ENCODE measurements at regions not wholly inside any gene's neighbourhood (a gene's known extent, or its start where the extent isn't known, plus 50 kb on each side); places are given as distances from the start of the nearest gene placed in this dataset.

DNA sequence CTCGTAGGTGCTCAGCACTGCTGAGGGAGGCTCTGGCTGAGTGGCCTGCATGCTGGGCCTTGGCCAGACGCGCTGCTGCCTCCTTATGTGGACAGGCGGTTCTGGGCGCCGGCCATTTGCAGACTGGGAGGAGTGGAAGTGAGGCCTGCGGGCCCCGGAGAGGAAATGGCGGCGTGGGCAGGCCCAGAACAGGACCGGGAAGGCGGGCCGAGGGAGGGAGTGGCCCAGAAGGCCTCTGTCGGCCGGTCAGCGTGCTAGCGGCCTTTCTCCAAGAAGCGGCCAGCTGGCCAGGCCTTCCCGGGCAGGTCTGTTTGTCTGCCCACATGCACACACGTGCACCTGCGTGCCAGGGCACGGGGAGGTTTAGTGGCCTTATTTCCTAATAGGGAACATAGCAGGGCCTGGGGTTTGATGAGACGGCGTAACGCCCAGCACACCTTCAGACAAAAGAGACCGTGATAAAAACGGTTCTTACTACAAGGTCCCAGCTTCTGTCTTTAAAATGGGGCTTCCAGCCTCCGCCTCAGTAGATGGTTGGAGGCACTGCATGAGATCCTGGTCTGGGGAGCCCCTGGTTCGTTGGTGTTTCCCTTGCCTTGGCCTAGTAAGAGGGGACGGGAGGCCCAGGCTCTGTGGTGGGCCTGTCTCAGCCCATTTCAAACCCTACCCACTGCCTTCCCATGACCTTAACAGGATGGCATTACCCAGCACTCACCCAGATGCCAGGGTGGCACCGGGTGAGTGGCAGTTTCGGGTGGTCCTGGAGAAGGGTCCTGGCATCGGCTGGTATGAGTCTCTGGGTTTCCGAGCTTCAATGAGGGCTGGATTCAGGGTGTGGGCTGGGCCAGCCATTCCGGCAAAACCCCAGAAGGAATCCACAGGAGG is 65.1 kb upstream of the PPARA start:
- Histone ChIP-seq H3K4me3 (ENCODE audit: low read depth in 1 of 5, low read length in 5 of 5) (peak overlapping the region; percentile 0 to 67 (median 60)), H3K27ac (ENCODE audit: low read depth, low read length) (peak overlapping the region; percentile 99), H3K9me3 (ENCODE audit: control insufficient read depth in 5 of 5, low read length in 5 of 5) (no peaks in the 10 kb centered on the region), H3K36me3 (ENCODE audit: control insufficient read depth in 5 of 5, insufficient read depth in 5 of 5, low read length in 5 of 5) (peaks cover 0 to 46% (median 21%) of the 10 kb centered on the region in 5 donors), H3K27me3 (ENCODE audit: control insufficient read depth in 5 of 5, insufficient read depth in 4 of 5, low read length in 5 of 5) (no peaks in the 10 kb centered on the region), H3K9ac (ENCODE audit: low read length in 5 of 5) (peak overlapping the region; percentile 64 to 97 (median 93)), H3K4me1 (ENCODE audit: control insufficient read depth in 5 of 5, insufficient read depth in 5 of 5, low read length in 5 of 5) (peaks cover 43 to 97% (median 97%) of the 10 kb centered on the region in 5 donors)

DNA sequence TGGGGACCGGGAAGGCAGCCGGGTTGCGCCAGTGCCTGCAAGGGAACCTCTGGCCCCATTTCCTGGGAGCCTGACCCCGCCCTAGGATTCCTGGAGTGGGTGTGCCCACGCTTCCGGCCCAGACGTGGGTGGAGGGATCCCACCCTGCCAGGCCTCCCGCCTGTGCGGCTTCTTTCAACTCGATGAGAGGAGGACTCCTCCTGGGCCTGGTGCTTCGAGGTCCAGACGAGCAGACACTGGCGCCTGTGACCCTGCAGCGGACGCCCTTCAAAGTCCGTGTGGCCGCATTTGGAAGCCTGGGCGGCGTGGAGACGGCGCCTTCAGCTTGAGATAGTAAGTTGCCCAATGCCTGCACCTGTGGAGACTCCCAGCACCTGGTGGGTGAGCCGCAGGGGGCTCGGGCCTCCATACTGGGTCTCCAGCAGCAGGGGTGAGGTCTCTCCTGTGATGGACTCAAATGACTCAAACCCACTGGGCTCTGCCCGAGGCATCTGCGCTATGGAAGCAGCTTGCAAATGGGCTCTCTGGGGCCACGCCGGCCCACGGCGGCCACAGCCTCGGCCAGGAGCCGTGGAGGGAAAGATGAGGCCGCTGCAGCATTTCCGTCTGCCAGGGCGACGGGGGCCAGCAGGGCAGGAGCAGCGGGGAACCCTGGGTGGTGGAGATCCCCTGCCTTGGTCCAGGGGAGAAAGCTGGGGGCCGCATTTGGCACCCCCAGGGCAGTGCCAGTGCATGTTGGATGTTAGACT is 64.3 kb upstream of the PPARA start:
- Histone ChIP-seq H3K27me3 (ENCODE audit: control insufficient read depth in 5 of 5, insufficient read depth in 4 of 5, low read length in 5 of 5) (no peaks in the 10 kb centered on the region), H3K4me1 (ENCODE audit: control insufficient read depth in 5 of 5, insufficient read depth in 5 of 5, low read length in 5 of 5) (peaks cover 45 to 100% (median 99%) of the 10 kb centered on the region in 5 donors), H3K4me3 (ENCODE audit: low read depth in 1 of 5, low read length in 5 of 5) (peak overlapping the region; percentile 54 to 75 (median 65)), H3K9ac (ENCODE audit: low read length in 5 of 5) (peak overlapping the region; percentile 65 to 97 (median 89)), H3K27ac (ENCODE audit: low read depth, low read length) (peak overlapping the region; percentile 99), H3K9me3 (ENCODE audit: control insufficient read depth in 5 of 5, low read length in 5 of 5) (no peaks in the 10 kb centered on the region), H3K36me3 (ENCODE audit: control insufficient read depth in 5 of 5, insufficient read depth in 5 of 5, low read length in 5 of 5) (peaks cover 0 to 50% (median 26%) of the 10 kb centered on the region in 5 donors)

DNA sequence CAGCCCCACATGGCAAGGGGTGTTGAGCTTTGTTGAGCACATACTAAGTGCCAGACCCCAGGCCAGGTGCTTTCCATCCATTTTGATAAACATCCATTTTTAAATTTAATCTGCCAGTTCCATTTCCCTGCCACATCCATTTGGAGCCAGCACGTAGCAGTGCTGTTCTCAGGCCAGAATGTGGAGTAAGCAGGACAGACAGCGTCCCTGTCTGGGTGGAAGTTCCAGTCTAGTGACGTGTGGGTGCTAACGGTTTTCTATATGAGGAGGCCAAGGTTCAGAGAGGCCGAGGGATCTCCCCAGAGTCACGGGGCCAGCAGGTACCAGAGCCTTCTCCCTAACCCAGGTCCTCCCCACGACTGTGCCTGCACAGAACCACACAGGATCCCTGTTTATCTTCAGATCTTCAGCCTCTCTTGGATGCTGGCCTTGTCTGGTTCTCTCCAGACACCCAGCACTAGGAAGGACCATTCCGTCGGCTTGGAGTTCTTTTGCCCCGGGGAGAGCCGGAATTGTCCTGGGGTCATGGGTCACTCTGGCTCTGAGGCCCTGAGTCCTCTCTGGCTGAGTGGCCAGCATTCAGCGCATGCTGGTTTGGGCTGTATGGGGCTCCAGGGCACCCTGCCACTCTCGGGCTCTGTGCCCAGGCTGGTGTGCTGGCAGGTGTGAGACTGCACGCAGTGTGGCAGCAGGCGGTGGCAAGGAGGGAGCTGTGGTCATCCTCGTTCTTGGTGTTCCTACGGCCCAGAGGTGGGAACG is 63.6 kb upstream of the PPARA start:
- H3K4me1 ChIP-seq (ENCODE audit: control insufficient read depth in 5 of 5, insufficient read depth in 5 of 5, low read length in 5 of 5) = peaks cover 47 to 100% (median 99%) of the 10 kb centered on the region in 5 donors
- peak overlapping the region; percentile 65 to 94 (median 83) for H3K9ac ChIP-seq (ENCODE audit: low read length in 5 of 5)
- peak overlapping the region; percentile 99 for H3K27ac ChIP-seq (ENCODE audit: low read depth, low read length)
- no peaks in the 10 kb centered on the region for H3K27me3 ChIP-seq (ENCODE audit: control insufficient read depth in 5 of 5, insufficient read depth in 4 of 5, low read length in 5 of 5)
- H3K36me3 ChIP-seq (ENCODE audit: control insufficient read depth in 5 of 5, insufficient read depth in 5 of 5, low read length in 5 of 5) = peaks cover 0 to 57% (median 33%) of the 10 kb centered on the region in 5 donors
- peak overlapping the region; percentile 54 to 75 (median 65) for H3K4me3 ChIP-seq (ENCODE audit: low read depth in 1 of 5, low read length in 5 of 5)
- H3K9me3 ChIP-seq (ENCODE audit: control insufficient read depth in 5 of 5, low read length in 5 of 5) = no peaks in the 10 kb centered on the region

DNA sequence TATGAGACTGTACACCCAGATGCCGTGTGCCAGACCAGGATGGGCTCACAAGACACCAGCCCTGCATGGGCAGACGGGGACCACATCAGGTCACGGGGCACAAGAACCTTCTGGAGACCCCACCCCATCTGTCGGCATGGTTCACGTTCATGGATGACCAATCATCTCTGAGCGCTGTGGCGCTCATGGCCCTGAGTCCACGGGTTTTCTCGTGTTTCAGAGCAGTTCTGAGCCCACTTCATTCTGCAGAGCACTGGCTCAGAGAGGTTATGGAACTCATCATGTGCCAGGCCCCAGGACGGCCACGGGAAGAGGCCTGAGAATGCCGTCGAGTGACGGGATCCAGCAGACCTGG is 63.0 kb upstream of the PPARA start:
- Histone ChIP-seq H3K9ac (ENCODE audit: low read length in 5 of 5) (peak overlapping the region; percentile 74 to 94 (median 83)), H3K4me3 (ENCODE audit: low read depth in 1 of 5, low read length in 5 of 5) (peak overlapping the region; percentile 54 to 67 (median 60)), H3K27ac (ENCODE audit: low read depth, low read length) (peak overlapping the region; percentile 99), H3K9me3 (ENCODE audit: control insufficient read depth in 5 of 5, low read length in 5 of 5) (no peaks in the 10 kb centered on the region), H3K4me1 (ENCODE audit: control insufficient read depth in 5 of 5, insufficient read depth in 5 of 5, low read length in 5 of 5) (peaks cover 47 to 100% (median 99%) of the 10 kb centered on the region in 5 donors), H3K36me3 (ENCODE audit: control insufficient read depth in 5 of 5, insufficient read depth in 5 of 5, low read length in 5 of 5) (peaks cover 0 to 63% (median 36%) of the 10 kb centered on the region in 5 donors), H3K27me3 (ENCODE audit: control insufficient read depth in 5 of 5, insufficient read depth in 4 of 5, low read length in 5 of 5) (no peaks in the 10 kb centered on the region)

DNA sequence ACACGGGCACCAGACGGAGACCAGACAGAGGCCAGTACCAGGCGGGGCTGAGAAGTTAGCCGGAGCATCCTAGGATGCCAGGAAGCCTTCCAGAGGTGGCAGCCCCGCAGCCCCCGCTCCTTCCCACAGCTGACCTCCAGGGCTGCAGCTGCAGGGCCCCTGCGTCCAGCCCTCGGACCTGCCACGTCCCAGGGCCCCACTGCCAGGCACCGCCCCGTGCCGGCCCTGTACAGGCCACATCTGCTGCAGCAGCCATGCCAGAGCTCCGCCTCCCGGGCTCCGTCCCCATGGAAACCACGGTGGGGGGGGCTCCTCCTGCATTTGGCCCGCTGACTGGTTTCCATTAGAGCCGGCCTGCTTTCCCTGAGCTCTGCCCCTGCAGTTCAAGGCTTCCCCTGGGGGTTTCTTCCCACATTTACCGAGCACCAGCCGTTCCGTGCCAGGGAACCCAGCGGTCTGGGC is 62.5 kb upstream of the PPARA start:
- H3K9me3 ChIP-seq (ENCODE audit: control insufficient read depth in 5 of 5, low read length in 5 of 5) = no peaks in the 10 kb centered on the region
- peak overlapping the region; percentile 99 for H3K27ac ChIP-seq (ENCODE audit: low read depth, low read length)
- H3K36me3 ChIP-seq (ENCODE audit: control insufficient read depth in 5 of 5, insufficient read depth in 5 of 5, low read length in 5 of 5) = peaks cover 0 to 67% (median 40%) of the 10 kb centered on the region in 5 donors
- peak overlapping the region; percentile 76 to 94 (median 89) for H3K9ac ChIP-seq (ENCODE audit: low read length in 5 of 5)
- H3K4me3 ChIP-seq (ENCODE audit: low read depth in 1 of 5, low read length in 5 of 5) = peak overlapping the region in 4 of 5 donors; percentile 54 to 67 (median 62)
- no peaks in the 10 kb centered on the region for H3K27me3 ChIP-seq (ENCODE audit: control insufficient read depth in 5 of 5, insufficient read depth in 4 of 5, low read length in 5 of 5)
- peaks cover 46 to 100% (median 99%) of the 10 kb centered on the region in 5 donors for H3K4me1 ChIP-seq (ENCODE audit: control insufficient read depth in 5 of 5, insufficient read depth in 5 of 5, low read length in 5 of 5)

DNA sequence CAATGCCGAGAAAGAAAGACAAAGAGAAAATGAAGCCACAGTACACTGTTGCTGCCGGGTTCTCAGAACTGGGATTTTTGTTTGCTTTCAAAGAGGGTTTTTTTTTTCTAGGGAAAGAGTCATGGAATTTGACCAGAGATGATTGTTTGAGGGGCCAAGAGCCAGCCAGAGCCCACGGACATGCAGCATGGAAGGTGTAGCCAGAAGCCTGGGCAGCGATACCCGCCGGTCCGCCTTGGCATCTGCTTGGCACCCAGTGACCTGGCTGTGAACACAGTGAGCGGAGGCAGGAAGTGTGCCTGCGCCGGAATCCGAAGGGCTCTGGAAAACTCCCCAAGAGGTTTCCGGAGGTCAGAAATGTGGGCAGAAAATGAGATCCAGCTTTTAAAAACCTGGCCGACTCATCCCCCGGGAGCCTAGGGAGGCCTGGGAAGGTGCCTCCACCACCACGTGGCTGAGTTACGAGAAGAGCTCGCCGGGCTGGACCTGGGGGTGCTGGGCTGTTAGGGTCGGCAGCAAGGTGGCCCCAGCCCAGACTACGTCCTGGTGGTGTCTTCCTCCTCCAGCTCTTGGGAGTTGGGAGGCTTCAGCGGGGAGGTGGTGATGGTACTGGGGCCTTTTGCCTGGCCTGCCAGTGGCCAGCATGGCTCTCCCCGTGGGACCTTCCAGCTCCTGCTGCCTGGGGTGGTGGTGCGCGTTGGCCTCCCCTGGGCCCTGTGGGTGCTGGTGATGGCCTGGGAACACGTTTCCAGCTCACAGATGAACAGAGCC is 61.6 kb upstream of the PPARA start:
- Histone ChIP-seq H3K9ac (ENCODE audit: low read length in 5 of 5) (peak overlapping the region; percentile 76 to 89 (median 86)), H3K36me3 (ENCODE audit: control insufficient read depth in 5 of 5, insufficient read depth in 5 of 5, low read length in 5 of 5) (peaks cover 0 to 76% (median 45%) of the 10 kb centered on the region in 5 donors), H3K27ac (ENCODE audit: low read depth, low read length) (peak overlapping the region; percentile 99), H3K4me3 (ENCODE audit: low read depth in 1 of 5, low read length in 5 of 5) (peak overlapping the region; percentile 42 to 67 (median 54)), H3K9me3 (ENCODE audit: control insufficient read depth in 5 of 5, low read length in 5 of 5) (no peaks in the 10 kb centered on the region), H3K27me3 (ENCODE audit: control insufficient read depth in 5 of 5, insufficient read depth in 4 of 5, low read length in 5 of 5) (no peaks in the 10 kb centered on the region), H3K4me1 (ENCODE audit: control insufficient read depth in 5 of 5, insufficient read depth in 5 of 5, low read length in 5 of 5) (peaks cover 46 to 100% (median 100%) of the 10 kb centered on the region in 5 donors)

DNA sequence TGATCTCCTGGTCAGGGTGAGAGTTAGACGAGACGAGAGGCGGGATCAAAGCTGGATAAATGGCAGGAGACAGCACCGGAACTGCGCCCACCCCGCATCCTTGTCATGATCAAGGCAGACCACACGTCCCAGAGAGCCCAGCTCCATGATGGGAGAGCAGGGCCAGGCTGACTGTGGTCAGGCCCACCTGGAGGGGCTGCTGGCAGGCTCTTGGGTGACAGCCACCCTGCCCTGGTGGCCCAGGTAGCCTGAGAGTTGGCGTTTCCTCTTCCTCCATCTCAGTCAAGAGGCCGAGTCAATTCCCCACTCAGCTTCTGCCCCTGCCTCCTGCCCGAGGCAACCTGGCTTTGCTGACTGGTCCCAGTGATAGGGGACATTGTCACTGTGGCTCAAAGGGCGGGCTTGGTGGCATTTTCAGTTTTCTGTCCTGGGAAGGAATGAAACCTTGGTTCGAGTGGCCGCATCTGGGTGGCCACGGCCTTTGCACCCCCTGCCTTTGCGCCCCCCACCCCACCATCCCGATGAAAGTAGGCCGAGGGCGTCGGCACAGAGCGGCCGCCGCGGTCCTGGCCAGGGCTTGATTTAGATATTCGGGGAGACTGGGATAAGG is 60.8 kb upstream of the PPARA start:
- Histone ChIP-seq H3K27me3 (ENCODE audit: control insufficient read depth in 5 of 5, insufficient read depth in 4 of 5, low read length in 5 of 5) (no peaks in the 10 kb centered on the region), H3K4me1 (ENCODE audit: control insufficient read depth in 5 of 5, insufficient read depth in 5 of 5, low read length in 5 of 5) (peaks cover 40 to 100% (median 100%) of the 10 kb centered on the region in 5 donors), H3K9me3 (ENCODE audit: control insufficient read depth in 5 of 5, low read length in 5 of 5) (no peaks in the 10 kb centered on the region), H3K4me3 (ENCODE audit: low read depth in 1 of 5, low read length in 5 of 5) (peak overlapping the region; percentile 44 to 67 (median 54)), H3K27ac (ENCODE audit: low read depth, low read length) (peak overlapping the region; percentile 99), H3K9ac (ENCODE audit: low read length in 5 of 5) (peak overlapping the region; percentile 76 to 89 (median 86)), H3K36me3 (ENCODE audit: control insufficient read depth in 5 of 5, insufficient read depth in 5 of 5, low read length in 5 of 5) (peaks cover 0 to 74% (median 44%) of the 10 kb centered on the region in 5 donors)

DNA sequence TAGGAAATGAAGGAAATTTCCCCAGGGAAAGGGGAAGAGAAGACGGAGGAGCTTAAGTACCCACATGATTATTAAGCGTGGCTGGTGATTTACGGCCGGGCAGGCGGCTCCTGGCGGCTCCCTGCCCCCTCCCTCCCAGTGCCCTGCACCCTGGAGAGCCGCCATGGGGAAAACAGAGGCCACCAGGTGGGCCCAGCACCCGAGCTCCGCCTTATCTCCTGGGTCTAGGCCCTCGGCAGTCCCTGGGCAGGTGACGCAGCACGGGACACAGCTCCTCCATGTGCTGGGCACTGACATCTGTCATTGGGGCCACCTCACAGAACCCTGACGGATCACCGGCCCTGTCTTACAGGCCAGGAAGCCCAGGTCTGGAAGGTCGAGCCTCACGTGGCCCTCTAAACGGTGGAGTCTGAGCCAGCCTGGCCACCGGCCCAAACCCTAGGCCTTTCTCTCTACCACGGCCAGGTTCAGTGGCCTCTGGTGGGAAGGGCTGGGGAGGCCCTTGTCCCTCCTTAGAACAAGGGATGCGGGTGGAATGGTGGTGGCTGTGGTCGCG is 60.2 kb upstream of the PPARA start:
- H3K27me3 ChIP-seq (ENCODE audit: control insufficient read depth in 5 of 5, insufficient read depth in 4 of 5, low read length in 5 of 5) = no peaks in the 10 kb centered on the region
- H3K9me3 ChIP-seq (ENCODE audit: control insufficient read depth in 5 of 5, low read length in 5 of 5) = no peaks in the 10 kb centered on the region
- peak overlapping the region; percentile 99 for H3K27ac ChIP-seq (ENCODE audit: low read depth, low read length)
- peaks cover 0 to 71% (median 42%) of the 10 kb centered on the region in 5 donors for H3K36me3 ChIP-seq (ENCODE audit: control insufficient read depth in 5 of 5, insufficient read depth in 5 of 5, low read length in 5 of 5)
- H3K4me3 ChIP-seq (ENCODE audit: low read depth in 1 of 5, low read length in 5 of 5) = peak overlapping the region in 3 of 5 donors; percentile 14 to 18 (median 16)
- peak overlapping the region; percentile 26 to 89 (median 77) for H3K9ac ChIP-seq (ENCODE audit: low read length in 5 of 5)
- H3K4me1 ChIP-seq (ENCODE audit: control insufficient read depth in 5 of 5, insufficient read depth in 5 of 5, low read length in 5 of 5) = peaks cover 36 to 100% (median 100%) of the 10 kb centered on the region in 5 donors

All from subcutaneous abdominal adipose tissue (tissue), 5 donors.